ENCODE measurements at regions not wholly inside any gene's neighbourhood (a gene's known extent, or its start where the extent isn't known, plus 50 kb on each side); places are given as distances from the start of the nearest gene placed in this dataset.

DNA sequence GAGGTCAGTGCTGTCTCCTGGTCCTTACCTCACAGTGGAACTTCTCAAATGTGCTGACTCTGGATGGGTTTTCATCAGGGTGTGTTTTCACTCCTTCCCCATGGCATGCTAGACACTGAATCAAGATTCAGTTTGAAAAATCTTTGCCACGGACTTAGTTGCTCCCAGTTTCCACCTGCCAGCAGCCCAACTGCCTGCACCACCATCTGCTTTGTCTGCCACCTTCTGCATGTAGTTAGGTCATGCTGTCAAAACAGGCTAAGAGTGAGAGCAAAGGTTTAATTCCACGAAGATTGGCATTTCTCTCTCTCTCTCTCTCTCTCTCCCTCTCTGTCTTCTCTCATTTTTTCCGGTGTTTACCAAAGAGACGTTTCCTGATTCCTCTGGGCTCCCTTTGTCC is 258.0 kb upstream of the EDNRA start:
- H3K9ac ChIP-seq (ENCODE audit: control insufficient read depth, extremely low read depth, insufficient read depth, low read length), result no peak overlapping the region
- no peak overlapping the region for H3K4me3 ChIP-seq (ENCODE audit: control insufficient read depth in 2 of 3, extremely low read depth in 1 of 3, insufficient read depth in 2 of 3, low read depth in 1 of 3, low read length in 3 of 3)
- no peaks in the 10 kb centered on the region for H4K20me1 ChIP-seq (ENCODE audit: control insufficient read depth, extremely low read depth, insufficient read depth, low read length)
- no peaks in the 10 kb centered on the region for H3K79me2 ChIP-seq (ENCODE audit: control insufficient read depth, insufficient read depth, low read length)
- H2AFZ ChIP-seq (ENCODE audit: control insufficient read depth, low read length), result no peak overlapping the region
- DNase-seq (ENCODE audit: low read depth, low spot score), result no peak
- no peak overlapping the region for H3K27ac ChIP-seq (ENCODE audit: control insufficient read depth, insufficient read depth, low read length)
- H3K4me2 ChIP-seq (ENCODE audit: control insufficient read depth, extremely low read depth, insufficient read depth, low read depth, low read length), result no peak overlapping the region
- dilution Hi-C loops (cut with MboI; ENCODE audit: extremely low pct_ligation_motif_present, low sequenced_read_pairs), result no loop called here
- TF ChIP-seq, protein P1, sequence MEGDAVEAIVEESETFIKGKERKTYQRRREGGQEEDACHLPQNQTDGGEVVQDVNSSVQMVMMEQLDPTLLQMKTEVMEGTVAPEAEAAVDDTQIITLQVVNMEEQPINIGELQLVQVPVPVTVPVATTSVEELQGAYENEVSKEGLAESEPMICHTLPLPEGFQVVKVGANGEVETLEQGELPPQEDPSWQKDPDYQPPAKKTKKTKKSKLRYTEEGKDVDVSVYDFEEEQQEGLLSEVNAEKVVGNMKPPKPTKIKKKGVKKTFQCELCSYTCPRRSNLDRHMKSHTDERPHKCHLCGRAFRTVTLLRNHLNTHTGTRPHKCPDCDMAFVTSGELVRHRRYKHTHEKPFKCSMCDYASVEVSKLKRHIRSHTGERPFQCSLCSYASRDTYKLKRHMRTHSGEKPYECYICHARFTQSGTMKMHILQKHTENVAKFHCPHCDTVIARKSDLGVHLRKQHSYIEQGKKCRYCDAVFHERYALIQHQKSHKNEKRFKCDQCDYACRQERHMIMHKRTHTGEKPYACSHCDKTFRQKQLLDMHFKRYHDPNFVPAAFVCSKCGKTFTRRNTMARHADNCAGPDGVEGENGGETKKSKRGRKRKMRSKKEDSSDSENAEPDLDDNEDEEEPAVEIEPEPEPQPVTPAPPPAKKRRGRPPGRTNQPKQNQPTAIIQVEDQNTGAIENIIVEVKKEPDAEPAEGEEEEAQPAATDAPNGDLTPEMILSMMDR (optimal IDR thresholded peaks at IDR 0.05 in 1 of 3, IDR thresholded peaks at IDR 0.05 in 1 of 3, conservative IDR thresholded peaks at IDR 0.05 in 1 of 3; ENCODE audit: extremely low read depth in 1 of 3, insufficient read depth in 2 of 3, low read length in 3 of 3), result no peak
- TF ChIP-seq EZH2 (IDR thresholded peaks at IDR 0.05; ENCODE audit: low read length), result no peak
- no peaks in the 10 kb centered on the region for H3K4me1 ChIP-seq (ENCODE audit: control insufficient read depth, extremely low read depth, insufficient read depth, low read length)
- no peaks in the 10 kb centered on the region for H3K36me3 ChIP-seq (ENCODE audit: control insufficient read depth in 2 of 2, extremely low read depth in 1 of 2, insufficient read depth in 2 of 2, low read length in 2 of 2)
- H3K9me3 ChIP-seq (ENCODE audit: control insufficient read depth, low read depth, low read length), result no peaks in the 10 kb centered on the region
- no peaks in the 10 kb centered on the region for H3K9me1 ChIP-seq (ENCODE audit: control insufficient read depth, extremely low read depth, insufficient read depth, low read length)
- no peak for FAIRE-seq
- H3K27me3 ChIP-seq (ENCODE audit: control insufficient read depth, extremely low read depth, insufficient read depth, low read length), result no peaks in the 10 kb centered on the region

DNA sequence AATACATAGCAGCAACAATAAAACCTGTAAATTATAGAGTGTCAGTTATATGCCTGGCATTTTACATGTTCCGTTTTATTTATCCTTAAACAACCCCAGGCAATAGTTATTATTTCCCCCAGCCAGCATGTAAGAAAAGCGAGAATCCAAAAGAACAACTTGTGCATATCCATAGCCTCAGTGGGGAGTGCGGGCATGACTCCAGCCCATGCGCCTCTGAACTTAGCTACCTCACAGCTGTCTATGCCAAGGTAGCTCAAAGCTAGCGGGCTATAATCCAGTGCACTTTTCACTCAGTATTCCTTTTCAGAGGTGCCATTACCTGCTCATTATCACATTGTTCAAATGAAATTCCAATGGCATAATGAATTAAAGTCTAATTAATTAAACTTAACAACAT is 257.3 kb upstream of the EDNRA start:
- Histone ChIP-seq H3K9me1 (ENCODE audit: control insufficient read depth, extremely low read depth, insufficient read depth, low read length) (no peaks in the 10 kb centered on the region), H3K79me2 (ENCODE audit: control insufficient read depth, insufficient read depth, low read length) (no peaks in the 10 kb centered on the region), H3K4me2 (ENCODE audit: control insufficient read depth, extremely low read depth, insufficient read depth, low read depth, low read length) (no peak overlapping the region), H3K9ac (ENCODE audit: control insufficient read depth, extremely low read depth, insufficient read depth, low read length) (no peak overlapping the region), H3K4me1 (ENCODE audit: control insufficient read depth, extremely low read depth, insufficient read depth, low read length) (no peaks in the 10 kb centered on the region), H3K4me3 (ENCODE audit: control insufficient read depth in 2 of 3, extremely low read depth in 1 of 3, insufficient read depth in 2 of 3, low read depth in 1 of 3, low read length in 3 of 3) (no peak overlapping the region), H3K27me3 (ENCODE audit: control insufficient read depth, extremely low read depth, insufficient read depth, low read length) (no peaks in the 10 kb centered on the region), H4K20me1 (ENCODE audit: control insufficient read depth, extremely low read depth, insufficient read depth, low read length) (no peaks in the 10 kb centered on the region), H3K27ac (ENCODE audit: control insufficient read depth, insufficient read depth, low read length) (no peak overlapping the region), H3K9me3 (ENCODE audit: control insufficient read depth, low read depth, low read length) (no peaks in the 10 kb centered on the region), H2AFZ (ENCODE audit: control insufficient read depth, low read length) (no peak overlapping the region), H3K36me3 (ENCODE audit: control insufficient read depth in 2 of 2, extremely low read depth in 1 of 2, insufficient read depth in 2 of 2, low read length in 2 of 2) (no peaks in the 10 kb centered on the region)
- DNase-seq (ENCODE audit: low read depth, low spot score) (no peak), FAIRE-seq (no peak)
- dilution Hi-C loops (cut with MboI; ENCODE audit: extremely low pct_ligation_motif_present, low sequenced_read_pairs), result no loop called here
- no peak for TF ChIP-seq EZH2 (IDR thresholded peaks at IDR 0.05; ENCODE audit: low read length)
- TF ChIP-seq, protein P1 (optimal IDR thresholded peaks at IDR 0.05 in 1 of 3, IDR thresholded peaks at IDR 0.05 in 1 of 3, conservative IDR thresholded peaks at IDR 0.05 in 1 of 3; ENCODE audit: extremely low read depth in 1 of 3, insufficient read depth in 2 of 3, low read length in 3 of 3), result no peak
